GM12878 (cell line): ENCODE measurements at regions not wholly inside any gene's neighbourhood (a gene's known extent, or its start where the extent isn't known, plus 50 kb on each side); places are given as distances from the start of the nearest gene placed in this dataset.

ENCODE experiments used
- ATAC-seq: fragments of 200-7000 bp; cut with Tn5 transposase; 3 replicates; pipeline ENCODE4 v1.9.1; 2020; ENCODE audit warnings: mild to moderate bottlenecking, moderate library complexity
- BruUV-seq: library from RNA; stranded (reverse); fragments of 400-500 nt; replicated peaks from 2 replicates; lab custom pipeline; 2021; lab: Mats Ljungman, UMichigan
- CTCF ChIA-PET: fragments of 300-600 bp; sonication (Branson Sonifier 250); formaldehyde crosslinking; extraction: SDS; loops from one replicate; lab custom pipeline; 2021; ENCODE audit warnings: inconsistent platforms; lab: Yijun Ruan, JAX
- POLR2A ChIA-PET: fragments of 350-600 bp; formaldehyde crosslinking; extraction: SDS; loops from one replicate; lab custom pipeline; 2021; ENCODE audit warnings: inconsistent platforms; lab: Charles Lee
- RAD21 ChIA-PET: fragments of 300-600 bp; sonication (Branson Sonifier 250); formaldehyde crosslinking; loops from one replicate; lab custom pipeline; 2023; ENCODE audit warnings: antibody characterized with exemption; ENCODE audit not compliant: unreplicated experiment; lab: Charles Lee
- SMC1A ChIA-PET: fragments of 300-600 bp; sonication (Branson Sonifier 250); formaldehyde crosslinking; loops from one replicate; lab custom pipeline; 2023; ENCODE audit not compliant: unreplicated experiment, uncharacterized antibody; lab: Charles Lee
- DNase-seq: peaks from one replicate; pipeline ENCODE4 v3.0.0-alpha.2; 2011; ENCODE audit warnings: low read depth, low spot score
- FAIRE-seq: peaks from 3 replicates; lab custom pipeline; 2011; peaks lifted over from hg19 to GRCh38; lab: Jason Lieb, UNC
- H2AFZ ChIP-seq: 2 replicates; pipeline ENCODE4 v1.6.0; 2011; ENCODE audit warnings: low read depth, low read length, control low read depth; ENCODE audit not compliant: control insufficient read depth
- H3K27ac ChIP-seq: 2 replicates; pipeline ENCODE4 v1.5.1; 2011; ENCODE audit warnings: control low read depth; ENCODE audit not compliant: control insufficient read depth, insufficient read depth
- H3K27me3 ChIP-seq, 2 experiments: replicated peaks in 1 of 2; 2 replicates each; pipeline versions ENCODE4 v1.6.0 to v1.6.1; 2011; ENCODE audit warnings: low read length in 1 of 2; ENCODE audit not compliant: control insufficient read depth in 2 of 2, insufficient read depth in 2 of 2
- H3K36me3 ChIP-seq, 2 experiments: 2 replicates each; pipeline ENCODE4 v1.5.1; 2011; ENCODE audit warnings: low read length in 1 of 2; ENCODE audit not compliant: control insufficient read depth in 2 of 2, insufficient read depth in 2 of 2
- H3K4me1 ChIP-seq: 2 replicates; pipeline ENCODE4 v1.6.1; 2011; ENCODE audit warnings: mild to moderate bottlenecking, low read length, moderate library complexity, mixed read lengths; ENCODE audit not compliant: control insufficient read depth, insufficient read depth
- H3K4me2 ChIP-seq: 2 replicates; pipeline ENCODE4 v1.6.0; 2011; ENCODE audit warnings: control low read depth; ENCODE audit not compliant: control insufficient read depth, insufficient read depth
- H3K4me3 ChIP-seq: fragments of 200-600 bp; sonication (generic); 2 replicates; pipeline ENCODE4 v1.5.1; 2016
- H3K79me2 ChIP-seq: 2 replicates; pipeline ENCODE4 v1.6.0; 2011; ENCODE audit warnings: low read length; ENCODE audit not compliant: control insufficient read depth, insufficient read depth
- H3K9ac ChIP-seq: 2 replicates; pipeline ENCODE4 v1.8.0; 2011; ENCODE audit warnings: low read length, control low read depth, mixed read lengths; ENCODE audit not compliant: control insufficient read depth, insufficient read depth
- H3K9me3 ChIP-seq: replicated peaks from 3 replicates; pipeline ENCODE4 v1.5.1; 2011; ENCODE audit warnings: mild to moderate bottlenecking, low read length; ENCODE audit not compliant: control insufficient read depth, insufficient read depth
- H4K20me1 ChIP-seq: 2 replicates; pipeline ENCODE4 v1.6.0; 2011; ENCODE audit not compliant: control insufficient read depth, insufficient read depth
- BMI1 ChIP-seq: fragments of 450-650 bp; IDR thresholded peaks from 2 replicates; pipeline ENCODE4 v1.6.1; 2016; ENCODE audit warnings: mild to moderate bottlenecking, moderate library complexity, borderline replicate concordance
- CBX3 ChIP-seq: fragments of 200-600 bp; sonication (generic); IDR thresholded peaks from 2 replicates; pipeline ENCODE4 v1.6.1; 2016; ENCODE audit warnings: low read depth, borderline replicate concordance
- HDGF ChIP-seq: fragments of 450-650 bp; IDR thresholded peaks from 2 replicates; pipeline ENCODE4 v1.6.1; 2016; ENCODE audit warnings: antibody characterized with exemption
- MLLT1 ChIP-seq: fragments of 450-650 bp; IDR thresholded peaks from 2 replicates; pipeline ENCODE4 v1.6.1; 2016; ENCODE audit warnings: mild to moderate bottlenecking
- NFYA ChIP-seq: IDR thresholded peaks from 2 replicates; pipeline ENCODE4 v1.6.1; 2011; ENCODE audit warnings: low read depth, mild to moderate bottlenecking, low read length, improper control_type of control experiment, borderline replicate concordance
- NR2C1 ChIP-seq: fragments of 450-650 bp; IDR thresholded peaks from 2 replicates; pipeline ENCODE4 v1.6.1; 2017; ENCODE audit warnings: antibody characterized with exemption, mild to moderate bottlenecking, moderate library complexity
- POU2F2 ChIP-seq: IDR thresholded peaks from 3 replicates; pipeline ENCODE4 v1.6.1; 2011; ENCODE audit warnings: low read depth, mild to moderate bottlenecking, low read length, borderline replicate concordance
- RCOR1 ChIP-seq: conservative IDR thresholded peaks from 2 replicates; pipeline ENCODE4 v1.6.1; 2012; ENCODE audit warnings: low read depth, low read length, improper control_type of control experiment
- SREBF1 ChIP-seq: IDR thresholded peaks from 2 replicates; pipeline ENCODE4 v1.6.1; 2012; ENCODE audit warnings: mild to moderate bottlenecking, low read length
- SREBF2 ChIP-seq: IDR thresholded peaks from 2 replicates; pipeline ENCODE4 v1.6.1; 2012; ENCODE audit warnings: mild to moderate bottlenecking, low read length
- ZNF274 ChIP-seq: IDR thresholded peaks from one replicate; pipeline ENCODE4 v1.8.0; 2011; ENCODE audit not compliant: insufficient read length, insufficient read depth
- ZNF592 ChIP-seq: fragments of 450-650 bp; IDR thresholded peaks from 2 replicates; pipeline ENCODE4 v1.6.1; 2017; ENCODE audit warnings: mild to moderate bottlenecking, moderate library complexity
- ZZZ3 ChIP-seq: IDR thresholded peaks from 2 replicates; pipeline ENCODE4 v1.6.1; 2011; ENCODE audit warnings: low read depth; ENCODE audit not compliant: control insufficient read depth, insufficient read length
- WGBS: methylation state at CpG from one replicate; pipeline ENCODE4 v1.1.6; 2016; ENCODE audit warnings: low lambda C conversion rate; ENCODE audit not compliant: insufficient replicate concordance, insufficient coverage; ENCODE audit errors: missing lambda C conversion rate; 5-methylcytosine and 5-hydroxymethylcytosine counted together
- in situ Hi-C: fragments of 300-500 bp; cut with MboI; formaldehyde crosslinking; loops from 9 replicates; pipeline ENCODE4 v1.14.3; 2018; ENCODE audit warnings: mixed read lengths
- intact Hi-C: fragments of 100-400 bp; cut with micrococcal nuclease; formaldehyde crosslinking; loops from one replicate; pipeline ENCODE4 v1.14.2; 2022; ENCODE audit not compliant: unreplicated experiment
- TF ChIP-seq, protein P1 (sequence below): fragments of 450-650 bp; IDR thresholded peaks from 2 replicates; pipeline ENCODE4 v1.6.1; 2017; ENCODE audit warnings: borderline replicate concordance

DNA sequence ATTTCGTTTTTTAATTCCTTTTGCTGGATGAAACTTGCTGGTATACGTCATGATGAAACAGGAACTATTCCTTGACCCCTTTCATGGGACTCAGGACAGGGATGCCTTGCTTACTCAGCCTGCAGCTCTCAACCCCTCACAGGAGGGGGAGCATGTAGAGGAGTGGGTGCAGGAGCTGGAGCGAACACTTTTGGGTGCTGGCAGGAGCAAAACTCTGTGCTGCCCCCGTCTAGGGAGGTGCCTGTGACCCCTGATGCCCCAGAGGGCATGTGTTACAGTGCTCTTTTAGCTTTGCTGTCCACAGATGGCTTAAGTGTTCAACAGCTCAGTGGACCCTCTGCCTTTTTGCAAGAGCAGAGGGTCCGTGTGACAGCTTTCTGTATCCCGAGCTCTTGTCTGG, 56.8 kb upstream of the TEX13C start (continued):
- TF ChIP-seq ZNF592 (no peak), NFYA (no peak), POU2F2 (no peak), SREBF2 (no peak), SREBF1 (no peak), CBX3 (no peak)

- Histone ChIP-seq H3K4me3 (no peak overlapping the region), H3K27ac (no peak overlapping the region), H3K36me3 (no peaks in the 10 kb centered on the region), H3K4me1 (no peaks in the 10 kb centered on the region), H3K27me3 (no peaks in the 10 kb centered on the region), H3K79me2 (no peaks in the 10 kb centered on the region), H3K9ac (no peak overlapping the region), H2AFZ (no peak overlapping the region), H3K4me2 (no peak overlapping the region), H3K9me3 (no peaks in the 10 kb centered on the region), H4K20me1 (no peaks in the 10 kb centered on the region)
- BruUV-seq, result no TSS peak
- WGBS, result 45% methylated on average over 4 of the region's 4 CpGs
- no peak for ATAC-seq
- RAD21 ChIA-PET, result no interaction called here
- intact Hi-C loops, result no loop called here
- POLR2A ChIA-PET, result no interaction called here
- no peak for FAIRE-seq
- in situ Hi-C loops, result no loop called here
- DNase-seq, result no peak
- SMC1A ChIA-PET, result no interaction called here
- CTCF ChIA-PET, result no interaction called here
- TF ChIP-seq NR2C1, result no peak
- no peak for TF ChIP-seq ZZZ3
- no peak for TF ChIP-seq SREBF1
- TF ChIP-seq, protein P1, sequence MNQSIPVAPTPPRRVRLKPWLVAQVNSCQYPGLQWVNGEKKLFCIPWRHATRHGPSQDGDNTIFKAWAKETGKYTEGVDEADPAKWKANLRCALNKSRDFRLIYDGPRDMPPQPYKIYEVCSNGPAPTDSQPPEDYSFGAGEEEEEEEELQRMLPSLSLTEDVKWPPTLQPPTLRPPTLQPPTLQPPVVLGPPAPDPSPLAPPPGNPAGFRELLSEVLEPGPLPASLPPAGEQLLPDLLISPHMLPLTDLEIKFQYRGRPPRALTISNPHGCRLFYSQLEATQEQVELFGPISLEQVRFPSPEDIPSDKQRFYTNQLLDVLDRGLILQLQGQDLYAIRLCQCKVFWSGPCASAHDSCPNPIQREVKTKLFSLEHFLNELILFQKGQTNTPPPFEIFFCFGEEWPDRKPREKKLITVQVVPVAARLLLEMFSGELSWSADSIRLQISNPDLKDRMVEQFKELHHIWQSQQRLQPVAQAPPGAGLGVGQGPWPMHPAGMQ, result no peak
- no peak for TF ChIP-seq MLLT1
- no peak for TF ChIP-seq HDGF
- TF ChIP-seq ZNF274, result no peak
- TF ChIP-seq RCOR1, result no peak
- no peak for TF ChIP-seq BMI1
Measured at GRCh38 chrX:125266153-125266660, 53.5 kb upstream of the TEX13C start.
